ENCODE measurements at regions not wholly inside any gene's neighbourhood (a gene's known extent, or its start where the extent isn't known, plus 50 kb on each side); places are given as distances from the start of the nearest gene placed in this dataset.

DNA sequence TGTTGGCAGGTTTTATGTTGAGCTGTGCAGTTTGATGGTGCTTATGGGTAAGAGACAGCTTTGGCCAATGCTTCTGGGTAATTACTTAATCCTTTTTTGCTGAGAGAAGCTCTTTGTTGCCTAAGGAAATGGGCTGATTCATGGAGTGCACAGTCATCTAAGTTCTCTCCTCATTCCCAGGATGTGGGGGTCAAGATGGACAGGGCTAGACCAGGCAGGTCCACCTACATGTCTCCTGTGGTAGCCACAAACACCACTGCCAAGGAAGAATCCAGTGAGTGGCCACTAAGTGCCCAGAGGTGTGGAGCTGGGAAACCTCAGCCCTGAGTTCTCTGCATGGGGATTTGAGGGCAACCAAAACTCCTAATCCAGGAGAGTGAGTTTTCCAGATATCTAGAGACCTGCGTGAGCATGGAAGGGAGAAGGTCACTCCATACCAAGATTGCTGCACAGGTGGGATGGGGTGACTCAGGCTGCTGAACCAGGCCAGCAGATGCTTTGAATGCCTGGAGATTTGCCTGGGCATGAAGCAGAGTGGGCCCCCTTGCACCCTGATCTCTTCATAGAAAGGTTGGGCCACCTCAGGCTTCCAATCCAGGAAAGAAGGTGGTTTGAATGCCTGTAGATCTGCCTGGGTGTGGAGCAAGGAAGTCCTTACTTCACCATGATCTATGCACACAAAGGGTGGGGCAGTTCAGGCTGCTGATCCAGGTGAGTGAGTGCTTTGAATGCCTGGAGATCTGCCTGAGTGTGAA, 234.8 kb upstream of the GNPDA2 start:
- ATAC-seq (no peak), DNase-seq (no peak)
- Histone ChIP-seq H3K9me3 (no peaks in the 10 kb centered on the region), H3K4me1 (no peaks in the 10 kb centered on the region), H3K4me3 (no peak overlapping the region), H3K27ac (no peak overlapping the region), H3K27me3 (no peaks in the 10 kb centered on the region), H3K36me3 (no peaks in the 10 kb centered on the region)
- TF ChIP-seq CTCF (IDR thresholded peaks at IDR 0.05): no peak
- intact Hi-C loops (cut with DNase I): no loop called here

GRCh38 chr4:44931720-44932119, 205.4 kb upstream of the GNPDA2 start:
- H3K4me3 ChIP-seq: no peak overlapping the region
- no peak overlapping the region for H3K27ac ChIP-seq
- no peaks in the 10 kb centered on the region for H3K27me3 ChIP-seq
- H3K4me1 ChIP-seq: no peaks in the 10 kb centered on the region
- no peak for TF ChIP-seq CTCF (IDR thresholded peaks at IDR 0.05)
- DNase-seq (no peak), ATAC-seq (no peak)
- H3K36me3 ChIP-seq: no peaks in the 10 kb centered on the region
- intact Hi-C loops (cut with DNase I): no loop called here
- no peaks in the 10 kb centered on the region for H3K9me3 ChIP-seq

GRCh38 chr4:44928785-44929184, 202.4 kb upstream of the GNPDA2 start:
- Histone ChIP-seq H3K27me3 (no peaks in the 10 kb centered on the region), H3K4me1 (no peaks in the 10 kb centered on the region), H3K36me3 (no peaks in the 10 kb centered on the region), H3K4me3 (no peak overlapping the region), H3K9me3 (no peaks in the 10 kb centered on the region), H3K27ac (no peak overlapping the region)
- ATAC-seq (no peak), DNase-seq (no peak)
- no peak for TF ChIP-seq CTCF (IDR thresholded peaks at IDR 0.05)
- intact Hi-C loops (cut with DNase I): no loop called here

DNA sequence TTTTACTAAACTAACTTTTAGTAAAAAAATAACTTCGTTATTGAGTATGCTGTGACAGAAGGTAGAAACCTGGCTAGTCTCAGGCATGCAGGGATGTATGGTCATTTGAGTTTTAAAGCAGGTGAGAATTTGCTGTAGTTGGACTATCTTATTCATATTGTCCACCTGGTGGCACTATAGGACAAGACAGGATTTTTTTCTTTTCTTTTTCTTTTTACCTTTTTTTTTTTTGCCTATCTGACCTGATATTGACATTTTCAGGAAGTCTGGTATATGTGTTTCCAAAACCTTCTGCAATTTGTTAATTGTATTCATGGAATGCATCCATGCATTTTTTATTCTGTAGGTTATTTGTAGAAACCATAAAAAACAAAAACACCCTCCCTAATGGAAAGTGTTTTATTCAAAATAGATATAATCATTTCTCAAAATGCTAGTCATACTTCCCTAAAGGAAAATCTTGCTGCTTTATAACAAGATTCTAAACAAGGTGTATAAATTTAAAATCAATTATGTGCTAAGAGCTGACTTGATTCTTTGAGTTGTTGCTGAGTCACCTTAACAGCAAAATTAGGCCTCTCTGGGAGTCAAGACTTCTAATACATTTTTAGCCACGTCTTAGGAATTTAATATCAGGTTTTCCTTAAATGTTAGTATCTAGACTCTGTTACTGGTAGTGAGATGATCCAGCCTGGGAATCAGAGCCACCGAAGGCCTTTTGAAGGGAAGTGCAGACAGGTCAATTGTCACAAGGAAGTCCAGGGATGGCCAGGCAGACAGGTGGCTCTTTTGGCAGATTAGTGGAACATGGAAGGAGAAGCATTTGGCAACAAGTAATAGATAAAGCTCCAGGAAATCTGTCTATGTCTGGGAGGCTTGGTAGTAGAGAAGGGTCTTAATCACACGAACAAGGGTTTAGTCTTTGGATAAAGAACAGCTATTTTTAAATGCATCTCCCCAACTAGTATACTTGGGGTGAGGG, 201.3 kb upstream of the GNPDA2 start:
- TF ChIP-seq CTCF (IDR thresholded peaks at IDR 0.05): peak; percentile 36
- no peak for ATAC-seq
- no peak overlapping the region for H3K4me3 ChIP-seq
- H3K4me1 ChIP-seq: no peaks in the 10 kb centered on the region
- DNase-seq: no peak
- H3K27ac ChIP-seq: no peak overlapping the region
- no peaks in the 10 kb centered on the region for H3K9me3 ChIP-seq
- H3K36me3 ChIP-seq: no peaks in the 10 kb centered on the region
- intact Hi-C loops (cut with DNase I): no loop called here
- no peaks in the 10 kb centered on the region for H3K27me3 ChIP-seq

GRCh38 chr4:44916411-44916810, 190.1 kb upstream of the GNPDA2 start:
- no peak for TF ChIP-seq CTCF (IDR thresholded peaks at IDR 0.05)
- ATAC-seq: no peak
- Histone ChIP-seq H3K9me3 (no peaks in the 10 kb centered on the region), H3K36me3 (no peaks in the 10 kb centered on the region), H3K27me3 (no peaks in the 10 kb centered on the region), H3K4me1 (no peaks in the 10 kb centered on the region), H3K4me3 (peak overlapping the region; percentile 20), H3K27ac (no peak overlapping the region)
- intact Hi-C loops (cut with DNase I): no loop called here
- no peak for DNase-seq

Data from upper lobe of right lung (tissue), 1 donor.